ENCODE measurements at regions not wholly inside any gene's neighbourhood (a gene's known extent, or its start where the extent isn't known, plus 50 kb on each side); places are given as distances from the start of the nearest gene placed in this dataset.

DNA sequence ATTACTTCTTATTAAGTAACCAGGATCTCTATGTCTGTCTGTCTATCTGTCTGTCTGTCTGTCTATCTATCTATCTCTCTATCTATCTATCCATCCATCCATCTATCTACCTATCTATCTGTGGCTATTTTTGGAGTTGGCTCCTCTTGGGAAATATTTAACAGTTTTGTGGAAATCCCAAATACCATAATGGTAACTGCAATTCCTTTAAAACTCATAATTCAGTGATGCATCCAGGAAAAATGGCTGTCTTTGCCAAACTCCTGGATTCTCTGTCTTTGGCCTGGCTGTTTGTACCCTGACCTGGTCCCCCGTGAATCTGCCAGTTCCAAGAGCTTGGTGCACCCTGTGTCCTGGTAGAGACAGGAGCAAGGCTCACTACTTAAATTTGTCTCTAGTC lies 197.0 kb downstream of the PCSK1 start:
- TF ChIP-seq EP300 (IDR thresholded peaks at IDR 0.05): no peak
- TF ChIP-seq, protein P1, sequence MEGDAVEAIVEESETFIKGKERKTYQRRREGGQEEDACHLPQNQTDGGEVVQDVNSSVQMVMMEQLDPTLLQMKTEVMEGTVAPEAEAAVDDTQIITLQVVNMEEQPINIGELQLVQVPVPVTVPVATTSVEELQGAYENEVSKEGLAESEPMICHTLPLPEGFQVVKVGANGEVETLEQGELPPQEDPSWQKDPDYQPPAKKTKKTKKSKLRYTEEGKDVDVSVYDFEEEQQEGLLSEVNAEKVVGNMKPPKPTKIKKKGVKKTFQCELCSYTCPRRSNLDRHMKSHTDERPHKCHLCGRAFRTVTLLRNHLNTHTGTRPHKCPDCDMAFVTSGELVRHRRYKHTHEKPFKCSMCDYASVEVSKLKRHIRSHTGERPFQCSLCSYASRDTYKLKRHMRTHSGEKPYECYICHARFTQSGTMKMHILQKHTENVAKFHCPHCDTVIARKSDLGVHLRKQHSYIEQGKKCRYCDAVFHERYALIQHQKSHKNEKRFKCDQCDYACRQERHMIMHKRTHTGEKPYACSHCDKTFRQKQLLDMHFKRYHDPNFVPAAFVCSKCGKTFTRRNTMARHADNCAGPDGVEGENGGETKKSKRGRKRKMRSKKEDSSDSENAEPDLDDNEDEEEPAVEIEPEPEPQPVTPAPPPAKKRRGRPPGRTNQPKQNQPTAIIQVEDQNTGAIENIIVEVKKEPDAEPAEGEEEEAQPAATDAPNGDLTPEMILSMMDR (IDR thresholded peaks at IDR 0.05): no peak
- no peak for TF ChIP-seq RARB (CRISPR knock-in tag; IDR thresholded peaks at IDR 0.05)
- no peak for TF ChIP-seq ZSCAN20 (CRISPR knock-in tag; IDR thresholded peaks at IDR 0.05)
- no peak for TF ChIP-seq ZFP36 (IDR thresholded peaks at IDR 0.05; ENCODE audit: borderline replicate concordance, partially characterized antibody)
- no peak for TF ChIP-seq RAD21 (conservative IDR thresholded peaks at IDR 0.05 in 1 of 2, IDR thresholded peaks at IDR 0.05 in 1 of 2)
- TF ChIP-seq JUNB (IDR thresholded peaks at IDR 0.05): no peak
- no peak for TF ChIP-seq MYC (IDR thresholded peaks at IDR 0.05; ENCODE audit: borderline replicate concordance, low read length)
- no peak for TF ChIP-seq NR3C1 (IDR thresholded peaks at IDR 0.05)
- TF ChIP-seq RCOR1 (IDR thresholded peaks at IDR 0.05; ENCODE audit: low read depth, low read length): no peak
- TF ChIP-seq SMC3 (IDR thresholded peaks at IDR 0.05): no peak

Data from A549 (cell line).